ENCODE measurements at regions not wholly inside any gene's neighbourhood (a gene's known extent, or its start where the extent isn't known, plus 50 kb on each side); places are given as distances from the start of the nearest gene placed in this dataset.

DNA sequence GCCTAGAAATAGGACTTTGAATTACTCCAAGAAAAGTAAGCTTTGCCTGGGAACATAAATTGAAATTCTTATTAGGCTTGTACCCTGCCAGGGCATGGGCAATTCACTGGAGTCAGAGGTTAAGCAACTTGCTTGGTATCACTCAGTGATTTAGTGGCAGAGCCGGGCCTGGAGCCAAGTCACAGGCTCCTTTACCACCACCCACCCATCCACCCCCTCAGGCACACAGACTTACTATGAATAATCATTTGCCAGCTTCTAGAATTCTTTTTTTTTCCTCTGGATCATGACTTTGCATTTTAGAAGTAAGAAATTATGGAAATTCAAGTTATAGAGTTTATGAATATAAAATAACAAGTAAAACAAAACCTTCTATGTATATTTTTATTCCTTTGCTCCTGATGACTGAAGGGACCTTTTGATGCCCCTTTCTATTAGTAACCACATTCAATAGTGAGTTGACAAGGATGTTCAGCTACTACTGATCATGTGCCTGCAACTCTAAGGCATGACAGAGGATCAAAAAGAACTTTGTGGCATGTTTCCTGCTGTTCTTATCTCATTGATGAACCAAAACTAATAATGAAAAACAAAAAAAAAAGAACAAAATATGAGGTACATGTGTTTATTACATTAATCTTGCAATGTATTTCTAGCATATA is 614.7 kb downstream of the TLR4 start:
- no peak for DNase-seq

DNA sequence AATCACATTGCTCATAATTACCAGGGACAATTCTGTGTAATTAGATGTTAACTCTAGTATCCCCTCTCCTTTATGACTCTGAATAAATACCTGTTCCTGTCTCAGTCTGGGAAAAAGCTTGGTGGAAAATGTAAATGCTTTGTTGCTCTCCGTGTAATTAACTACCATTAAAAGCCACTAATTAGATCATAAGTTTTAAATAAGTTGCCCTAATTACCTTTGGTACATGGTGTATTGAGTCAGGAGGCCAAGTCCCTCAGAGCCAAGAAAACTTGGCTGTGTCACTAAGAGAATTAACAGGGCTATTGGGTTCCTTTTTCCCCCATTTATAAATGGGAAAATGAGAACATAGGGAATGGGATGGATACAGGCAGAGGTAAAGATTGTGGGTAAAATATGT is 617.6 kb downstream of the TLR4 start:
- DNase-seq = no peak

DNA sequence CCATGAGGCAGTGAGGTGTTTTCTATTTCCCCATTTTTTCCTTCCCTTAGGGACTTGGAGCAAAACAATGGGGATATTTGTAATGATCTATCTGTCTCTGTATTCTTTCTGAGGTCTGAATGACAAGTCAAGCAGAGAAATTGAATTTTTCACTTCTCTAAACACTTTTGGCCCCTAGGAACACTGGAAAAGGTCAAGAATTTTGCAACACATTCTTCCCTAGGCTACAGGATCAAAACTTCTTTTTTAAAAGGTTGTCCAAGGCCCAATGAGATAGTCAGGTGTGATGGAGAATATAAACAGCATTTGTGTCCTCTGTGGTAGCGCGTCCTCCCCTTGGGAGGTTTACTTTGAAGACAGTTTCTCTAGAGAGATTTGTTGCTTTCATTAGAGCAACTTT is 620.5 kb downstream of the TLR4 start:
- no peak for DNase-seq

DNA sequence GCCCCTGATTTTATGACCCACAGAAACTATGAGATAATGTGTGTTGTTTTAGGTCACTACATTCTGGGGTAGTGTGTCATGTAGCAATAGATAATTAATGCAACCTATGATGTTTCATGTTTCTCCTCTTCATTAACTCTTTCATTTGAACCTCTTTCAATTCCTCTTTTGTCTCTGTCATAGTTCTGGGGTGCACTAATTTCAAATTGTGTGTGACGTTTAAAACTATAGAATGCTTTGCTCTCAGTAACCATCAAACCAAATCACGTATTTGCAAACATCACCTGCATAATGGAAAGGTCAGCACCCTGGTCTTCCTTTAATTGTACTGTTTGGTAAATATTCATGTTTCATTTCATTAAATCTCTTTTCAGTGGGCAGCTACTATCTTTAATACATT is 621.6 kb downstream of the TLR4 start:
- DNase-seq = no peak

DNA sequence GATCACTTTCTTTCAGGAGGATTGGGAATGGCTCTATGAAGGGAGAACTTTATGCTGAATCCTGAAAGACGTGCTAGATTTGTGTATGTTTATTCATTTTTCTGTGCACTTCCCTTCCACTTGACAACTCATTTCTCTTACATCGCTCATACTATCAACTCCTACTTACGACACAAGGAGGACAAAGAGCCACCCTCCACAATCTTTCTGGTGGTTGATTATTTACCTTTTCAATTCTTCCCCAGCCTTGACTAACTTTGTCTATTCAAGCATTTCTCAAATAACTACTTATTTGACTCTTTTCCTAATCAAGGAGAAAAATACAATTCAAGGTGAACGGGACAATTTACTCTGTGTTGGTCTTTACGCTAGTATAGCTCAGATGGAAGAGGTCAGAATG is 622.1 kb downstream of the TLR4 start:
- DNase-seq = no peak

DNA sequence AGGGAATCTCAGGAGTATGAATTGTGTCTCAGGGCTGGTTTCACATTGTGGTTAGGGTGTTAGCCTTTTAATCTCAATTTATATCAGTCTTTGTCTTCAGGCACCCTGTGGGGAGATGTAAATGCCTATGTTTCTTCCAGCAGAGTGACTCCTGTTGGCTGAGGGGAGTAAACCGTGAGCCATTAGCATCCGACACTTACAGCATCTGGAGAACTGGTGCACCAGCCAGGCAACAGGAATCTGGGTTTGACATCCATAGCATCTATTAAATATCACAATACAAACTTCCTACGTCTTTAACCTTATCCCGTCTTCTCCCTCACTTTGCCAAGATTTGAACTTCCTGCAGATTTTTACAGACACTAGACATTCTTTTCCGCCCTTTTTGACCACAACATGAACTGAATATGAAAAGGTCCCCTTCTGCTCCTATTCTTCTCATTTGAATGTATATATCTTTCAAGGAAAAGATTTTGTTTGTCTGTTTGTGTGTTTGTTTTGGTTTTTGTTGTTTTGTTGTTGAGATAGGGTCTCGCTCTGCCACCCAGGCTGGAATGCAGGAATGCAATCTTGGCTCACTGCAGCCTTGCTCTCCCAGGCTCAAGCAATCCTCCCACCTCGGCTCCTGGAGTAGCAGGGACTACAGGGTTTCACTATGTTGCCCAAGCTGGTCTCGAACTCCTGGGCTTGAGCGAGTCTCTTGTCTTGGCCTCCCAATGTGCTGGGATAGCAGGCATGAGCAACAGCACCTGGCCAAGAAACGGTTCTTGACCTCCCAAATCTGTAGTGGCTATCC is 626.2 kb downstream of the TLR4 start:
- DNase-seq = no peak

DNA sequence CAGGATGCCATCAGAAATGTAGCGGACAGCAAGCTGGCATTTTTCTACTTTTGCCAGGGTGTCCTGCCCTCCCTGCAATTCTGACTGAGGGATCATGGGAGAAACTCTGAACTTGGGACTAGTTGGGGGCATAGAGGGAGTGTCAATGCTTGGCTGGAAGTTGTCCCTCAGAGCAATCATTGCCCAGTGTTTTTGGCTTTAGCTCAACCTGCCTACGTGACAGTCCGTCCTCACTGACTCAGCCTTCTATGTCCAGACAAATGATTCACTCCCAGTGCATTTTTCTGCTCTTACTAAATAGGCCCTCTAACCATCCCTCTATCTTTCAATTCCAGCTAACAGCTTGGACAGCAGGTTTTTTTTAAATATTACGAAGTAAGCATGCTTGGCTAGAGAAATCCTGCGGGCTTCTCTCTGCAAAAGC is 627.4 kb downstream of the TLR4 start:
- DNase-seq = no peak

DNA sequence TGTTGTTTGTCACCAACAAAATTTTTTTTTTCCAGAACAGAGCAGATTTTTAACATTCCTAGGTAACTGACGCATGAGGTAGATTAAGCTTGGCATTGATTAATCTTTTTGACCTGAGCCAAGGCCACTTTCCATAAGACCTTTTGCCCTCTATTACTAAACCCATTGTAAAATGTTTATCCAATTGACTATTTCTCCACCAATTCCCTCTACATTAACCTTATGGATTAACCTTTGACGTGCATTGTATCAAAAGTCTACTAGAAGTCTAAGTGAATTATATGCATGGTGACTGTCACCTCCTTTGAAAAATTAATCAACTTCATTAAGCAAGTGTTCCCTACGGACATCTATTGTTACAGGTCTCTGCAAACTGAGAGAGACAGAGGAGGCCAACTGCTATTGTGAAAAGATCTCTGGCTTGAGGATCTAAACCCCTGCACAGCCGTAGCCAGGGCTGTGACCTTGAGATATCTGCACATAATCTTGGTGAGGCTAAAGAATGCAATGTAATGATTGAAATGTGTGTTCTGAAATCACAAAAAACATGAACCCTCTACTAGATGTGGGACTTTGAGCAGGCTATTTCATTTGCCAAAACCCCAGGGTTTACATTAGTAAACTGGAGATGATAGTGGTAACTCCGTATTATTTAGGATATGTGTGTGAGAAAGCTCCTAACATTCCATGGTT is 632.2 kb downstream of the TLR4 start:
- DNase-seq = no peak

DNA sequence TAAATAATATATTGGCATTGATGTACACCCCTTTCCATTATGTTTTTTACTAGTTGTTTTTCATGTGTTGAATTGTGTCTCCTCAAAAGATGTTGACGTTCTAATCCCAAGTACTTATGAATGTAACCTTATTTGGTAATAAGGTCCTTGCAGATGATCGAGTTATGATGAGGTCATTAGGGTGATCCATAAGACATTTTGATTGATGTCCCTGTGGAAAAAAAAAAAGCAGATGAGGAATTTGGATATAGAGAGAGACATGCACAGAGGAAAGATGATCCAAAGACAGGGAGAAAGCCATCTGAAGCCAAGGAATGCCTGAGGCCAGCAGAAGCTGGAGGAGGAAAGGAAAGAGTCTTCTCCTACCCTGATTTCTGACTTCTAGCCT is 632.7 kb downstream of the TLR4 start:
- DNase-seq = no peak

DNA sequence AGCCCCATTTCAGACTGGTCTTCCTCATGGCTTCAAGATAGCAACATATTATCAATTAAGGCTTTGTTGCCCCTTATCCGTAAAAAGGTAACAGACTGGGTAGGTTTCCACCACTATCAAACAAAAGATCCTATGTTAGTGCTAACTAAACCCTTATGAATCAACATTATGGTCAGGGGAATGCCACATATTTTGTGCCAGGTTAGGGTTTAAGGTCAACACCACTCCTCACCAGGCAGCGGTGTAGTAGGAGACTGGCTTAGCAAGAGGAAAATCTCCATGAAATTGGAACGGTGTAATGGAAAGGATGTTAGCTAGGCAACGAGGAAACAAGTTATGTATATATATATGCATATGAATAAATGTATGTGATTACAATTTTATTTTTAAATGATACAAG is 655.8 kb downstream of the TLR4 start:
- DNase-seq = no peak

DNA sequence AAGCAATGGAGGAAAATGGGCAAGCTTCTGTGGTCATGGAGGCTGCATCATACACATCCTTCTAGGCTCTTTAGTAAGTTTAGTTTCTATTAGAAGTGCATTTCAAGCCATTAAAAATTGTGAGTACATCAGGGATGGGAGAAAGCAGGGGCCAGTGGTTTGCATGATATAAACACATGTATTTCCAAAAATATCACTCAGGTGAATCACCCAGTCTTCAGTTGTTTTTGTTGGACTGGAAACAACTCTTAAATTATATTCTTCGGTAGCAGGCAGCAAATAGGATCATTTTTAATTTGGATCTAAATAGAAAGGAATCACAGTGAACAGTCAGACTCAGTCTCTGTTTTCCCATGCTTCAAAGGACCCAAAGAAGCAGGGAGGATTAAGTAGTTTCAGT is 657.9 kb downstream of the TLR4 start:
- no peak for DNase-seq

DNA sequence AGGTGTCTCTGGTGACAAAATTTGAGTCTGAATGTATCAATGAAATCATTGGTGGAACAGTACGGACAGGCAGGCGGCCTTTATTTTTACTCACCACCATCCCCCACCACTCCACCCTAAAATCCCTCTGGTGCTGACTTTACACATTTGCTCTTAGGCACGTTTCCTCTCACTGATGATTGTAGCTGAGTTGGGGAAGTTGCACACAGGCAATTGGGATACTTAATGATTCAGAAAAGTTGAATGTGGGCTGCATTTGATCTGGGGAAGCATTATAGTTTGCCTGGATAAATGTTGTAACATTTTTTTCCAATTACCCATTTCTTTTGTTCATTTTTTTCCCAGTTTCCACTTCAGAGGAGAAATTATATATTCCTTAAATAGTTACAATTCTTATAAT is 658.4 kb downstream of the TLR4 start:
- DNase-seq = no peak

DNA sequence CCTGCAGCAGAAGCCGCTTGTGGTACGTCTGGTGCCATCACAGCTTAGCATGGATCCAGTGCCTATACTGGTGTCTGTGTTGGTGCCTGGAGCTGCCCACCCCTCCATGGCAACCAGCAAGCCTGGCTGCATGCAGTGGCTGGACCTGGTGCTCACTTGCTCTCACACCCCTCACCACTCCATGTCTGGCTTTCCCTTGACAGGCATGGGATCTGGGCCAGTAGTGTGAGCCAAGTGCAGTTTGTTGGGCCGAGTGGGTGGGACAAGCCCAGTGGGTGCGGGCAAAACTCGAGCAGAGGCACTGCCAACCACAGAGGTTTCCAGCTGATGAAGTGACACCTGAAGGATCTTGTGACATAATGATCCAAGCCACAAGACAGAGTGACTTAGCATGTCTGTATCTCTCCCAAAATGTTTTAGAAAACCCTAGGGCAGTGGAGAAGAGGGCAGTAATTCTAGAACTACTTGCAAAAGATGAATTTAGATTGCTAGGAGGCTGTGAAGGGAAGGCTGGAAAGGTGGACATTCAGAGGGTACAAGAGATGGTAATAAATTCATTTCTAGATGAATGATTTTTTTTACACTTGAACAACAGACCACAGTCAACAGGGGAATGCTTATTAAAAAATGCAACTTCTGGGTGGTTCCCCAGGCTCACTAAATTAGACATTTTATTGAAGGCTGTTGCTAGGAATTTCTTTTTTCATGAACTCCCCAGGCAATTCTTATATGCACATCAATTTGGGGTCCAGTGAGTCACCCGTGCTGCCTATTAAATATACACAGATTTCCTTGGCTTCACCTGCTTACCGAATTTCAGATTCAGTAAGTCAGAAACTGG is 660.3 kb downstream of the TLR4 start:
- DNase-seq = no peak

DNA sequence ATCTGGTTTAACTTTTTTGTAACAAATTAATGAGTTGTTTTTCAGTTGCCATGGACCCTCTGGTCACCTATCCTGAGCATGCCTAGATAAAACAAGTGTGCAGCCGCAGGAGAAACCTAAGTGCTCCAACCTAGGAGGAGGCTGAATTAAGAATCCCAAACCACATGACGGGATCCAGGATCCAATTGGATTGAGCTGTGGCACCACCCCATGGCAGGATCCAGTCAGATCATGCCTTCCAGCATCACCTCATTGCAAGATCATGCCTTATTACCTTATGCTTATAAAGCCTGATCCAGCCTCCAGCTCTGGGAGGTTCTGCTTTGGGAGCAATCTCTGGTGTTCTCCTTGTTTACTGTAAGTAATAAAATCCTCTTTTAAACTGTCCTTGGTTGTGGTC is 662.0 kb downstream of the TLR4 start:
- no peak for DNase-seq

DNA sequence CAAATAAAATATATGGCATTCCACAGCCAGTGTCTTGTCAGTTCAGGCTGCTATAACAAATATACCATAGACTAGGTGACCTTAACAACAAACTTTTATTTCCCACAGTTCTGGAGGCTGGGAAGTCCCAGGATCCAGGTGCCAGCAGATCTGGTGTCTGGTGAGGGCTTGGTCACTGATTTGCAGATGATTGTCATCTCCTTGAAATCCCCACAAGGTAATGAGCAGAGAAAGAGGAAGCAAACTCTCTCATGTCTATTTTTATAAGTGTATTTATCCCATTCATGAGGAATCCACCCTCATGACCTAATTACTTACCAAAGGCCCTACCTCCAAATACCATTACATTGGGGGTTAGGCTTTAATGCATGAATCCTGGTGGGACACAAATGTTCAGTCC is 663.2 kb downstream of the TLR4 start:
- DNase-seq = no peak

DNA sequence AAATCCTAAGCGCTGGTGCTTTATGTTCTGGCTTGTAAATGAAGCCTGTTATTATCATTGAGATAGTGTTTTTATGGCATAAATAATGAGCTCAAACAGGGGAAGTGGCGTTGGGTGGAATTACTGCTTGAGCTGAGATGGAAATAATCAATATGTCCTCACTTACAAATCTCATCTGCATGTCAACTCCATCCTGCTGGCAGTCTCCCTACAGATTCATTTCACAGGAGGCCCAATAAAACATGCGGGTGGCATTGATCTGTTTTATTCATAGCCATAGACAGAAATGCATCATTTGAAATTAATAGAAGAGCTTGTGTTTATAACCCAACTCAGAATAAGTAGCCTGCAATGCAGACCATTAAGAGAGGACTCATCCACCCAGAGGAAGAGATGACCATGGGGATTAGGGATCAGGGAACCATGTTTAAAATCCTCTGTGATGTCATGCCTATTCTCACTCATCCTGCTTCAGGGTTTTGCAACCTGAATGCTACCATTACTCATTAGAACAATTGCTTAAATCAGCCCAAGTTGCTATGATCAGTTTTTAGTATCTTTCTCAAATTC is 680.4 kb downstream of the TLR4 start:
- no peak for DNase-seq

DNA sequence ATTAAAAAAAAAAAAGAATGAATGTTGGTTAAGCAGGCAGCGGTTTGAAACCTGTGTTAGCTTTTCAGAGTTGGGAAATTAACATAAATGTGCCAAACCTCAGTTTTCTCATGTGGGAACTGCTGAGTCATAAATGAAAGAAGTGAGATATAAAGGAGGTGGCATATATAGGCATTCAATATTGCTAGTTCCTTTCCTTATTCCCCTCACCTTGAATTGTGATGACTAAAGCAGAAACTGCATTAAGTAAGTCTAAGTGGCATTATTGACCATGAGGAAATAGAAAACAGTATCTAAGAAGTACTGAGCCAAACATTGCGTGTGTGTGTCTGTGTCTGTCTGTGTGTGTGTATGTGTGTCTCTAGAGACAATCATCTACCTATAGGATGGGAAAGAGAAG is 691.2 kb downstream of the TLR4 start:
- DNase-seq = no peak

DNA sequence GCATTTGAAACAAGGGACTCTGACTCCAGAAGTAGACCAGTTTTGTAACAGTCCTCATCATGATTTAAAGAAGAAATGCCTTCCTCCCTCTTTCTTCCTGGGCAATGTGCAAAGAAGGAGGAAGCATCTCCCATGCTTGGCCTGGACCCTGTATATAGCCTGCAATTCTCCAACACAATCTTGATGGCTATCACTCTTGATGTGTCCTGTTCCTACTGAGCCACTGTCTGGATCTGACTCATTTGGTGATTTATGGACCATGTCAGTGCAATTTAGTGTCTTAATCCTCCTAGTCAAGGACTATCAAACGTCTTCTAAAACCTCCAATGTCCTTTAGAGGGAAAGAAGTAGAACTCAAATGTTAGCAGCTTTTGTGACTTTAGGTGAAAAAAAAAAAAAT is 697.3 kb downstream of the TLR4 start:
- DNase-seq = no peak

DNA sequence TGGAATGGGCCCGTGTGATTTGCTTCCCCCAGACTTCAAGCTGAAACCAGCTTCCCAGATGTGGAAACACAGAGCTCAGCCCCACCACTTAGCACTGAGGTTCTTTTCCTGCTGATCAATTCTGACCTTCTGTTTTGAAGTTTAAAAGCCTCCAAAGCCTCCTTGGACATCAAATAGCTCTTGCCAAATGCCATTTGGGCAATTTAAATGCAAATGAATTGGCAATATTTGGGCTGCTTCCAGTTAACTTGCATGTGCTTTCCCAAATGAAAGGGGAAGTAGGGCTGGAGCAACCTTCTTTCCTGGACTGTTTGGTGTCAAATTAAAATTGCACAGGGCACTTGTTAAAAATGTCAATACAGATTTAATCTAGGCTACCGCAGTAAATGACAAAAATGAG is 710.5 kb downstream of the TLR4 start:
- DNase-seq = no peak

DNA sequence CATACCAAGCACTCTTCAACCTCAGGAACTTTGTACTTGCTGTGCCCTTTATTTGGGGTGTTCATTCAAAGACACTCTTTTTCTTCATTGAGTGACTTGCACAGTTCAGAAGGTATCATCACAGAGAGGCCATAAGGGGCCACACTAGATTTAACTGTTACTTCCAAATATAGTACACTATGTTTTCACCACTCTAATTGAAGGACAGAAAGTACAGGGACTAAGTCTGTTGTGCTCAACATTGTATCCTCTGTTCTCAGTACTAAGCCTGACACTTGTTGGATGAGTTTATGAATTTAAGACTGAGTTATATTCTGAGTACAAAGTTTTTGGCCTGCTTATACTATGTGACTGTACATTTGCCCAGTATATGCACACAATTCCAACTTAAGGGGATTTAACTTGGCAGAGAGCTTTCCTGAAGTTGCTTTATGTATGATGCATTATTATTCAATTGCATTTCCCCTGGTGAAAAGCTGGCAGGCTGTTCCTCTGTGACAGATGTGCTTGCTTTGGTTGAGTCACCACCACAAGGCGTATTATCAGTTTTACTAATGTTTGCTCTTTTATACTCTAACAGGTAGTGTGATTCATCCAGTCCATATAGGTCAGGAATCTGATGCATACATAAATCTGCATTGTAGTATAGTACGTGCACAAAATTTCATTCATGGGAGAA is 714.8 kb downstream of the TLR4 start:
- DNase-seq = no peak

DNA sequence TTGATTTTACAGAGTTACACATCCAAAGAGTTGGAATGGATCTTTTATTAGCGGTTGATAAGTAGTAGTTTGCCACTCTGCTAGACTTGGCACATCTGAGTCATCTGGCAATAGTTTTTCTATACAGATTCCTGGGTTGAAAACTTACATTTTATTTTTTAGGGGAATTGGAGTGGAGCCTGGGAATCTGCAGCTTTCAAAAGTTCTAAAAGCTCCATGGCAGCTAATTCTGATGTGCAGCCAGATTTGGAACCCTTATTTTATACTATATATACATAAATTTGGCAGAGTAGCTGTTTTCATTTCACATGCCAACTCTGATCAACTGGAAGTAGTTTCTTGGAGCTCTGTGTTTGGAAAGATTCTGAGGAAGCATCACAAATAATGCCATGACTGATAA is 715.5 kb downstream of the TLR4 start:
- DNase-seq = no peak

DNA sequence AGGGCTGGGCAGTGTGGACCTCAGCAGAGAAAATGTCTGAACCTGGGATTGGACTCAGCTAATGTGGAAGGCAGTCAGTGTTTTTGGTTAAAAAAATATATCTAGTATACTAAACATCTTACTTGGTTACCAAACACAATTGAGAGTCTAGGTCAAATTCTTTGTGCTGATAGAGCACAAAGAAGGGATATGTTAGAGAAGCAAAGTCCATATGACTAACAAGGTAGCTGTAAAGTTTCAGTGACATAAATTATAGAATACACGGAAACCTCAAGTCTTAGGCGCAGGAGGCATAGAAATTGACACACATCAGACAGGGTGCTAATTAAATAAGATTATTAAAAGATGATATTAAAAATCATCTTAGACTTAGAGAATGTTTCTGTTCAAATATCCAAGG is 718.3 kb downstream of the TLR4 start:
- no peak for DNase-seq

Measured in right forelimb (tissue), 1 donor.